ENCODE measurements at regions not wholly inside any gene's neighbourhood (a gene's known extent, or its start where the extent isn't known, plus 50 kb on each side); places are given as distances from the start of the nearest gene placed in this dataset.

DNA sequence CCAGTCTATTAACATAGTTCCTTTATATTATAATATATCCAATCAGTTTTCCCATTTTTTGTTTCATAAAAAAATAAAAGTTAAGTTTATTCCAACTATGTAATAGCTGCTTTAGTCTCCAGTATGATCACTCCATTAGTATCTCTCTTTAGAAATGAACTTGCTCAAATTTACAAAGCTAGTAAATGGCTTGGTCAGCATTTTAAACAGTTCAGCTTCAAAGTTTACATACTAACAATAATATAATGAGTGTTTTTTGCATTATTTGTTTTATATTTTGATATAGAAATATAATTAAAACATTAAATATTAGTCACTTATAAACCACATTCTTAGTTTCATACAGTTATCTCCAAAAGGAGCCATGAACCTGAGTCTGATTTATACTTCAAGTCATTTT is 1073.8 kb downstream of the SLITRK5 start:
- TF ChIP-seq JUND (IDR thresholded peaks at IDR 0.05; ENCODE audit: borderline replicate concordance, low read depth, low read length) (no peak), JUND (tag; IDR thresholded peaks at IDR 0.05; ENCODE audit: borderline replicate concordance, low read depth, low read length) (no peak), POLR2AphosphoS5 (IDR thresholded peaks at IDR 0.05; ENCODE audit: control insufficient read depth, insufficient read depth, low read depth, low read length) (no peak), CSDE1 (IDR thresholded peaks at IDR 0.05) (no peak), POLR2A (conservative IDR thresholded peaks at IDR 0.05) (no peak), BHLHE40 (IDR thresholded peaks at IDR 0.05; ENCODE audit: low read length) (no peak), NBN (IDR thresholded peaks at IDR 0.05; ENCODE audit: low read depth) (no peak), ZNF384 (IDR thresholded peaks at IDR 0.05; ENCODE audit: low read depth, low read length) (no peak), CHCHD3 (CRISPR knock-in tag; IDR thresholded peaks at IDR 0.05) (no peak), STAT5A (IDR thresholded peaks at IDR 0.05; ENCODE audit: borderline replicate concordance, low read length) (no peak), RBBP5 (IDR thresholded peaks at IDR 0.05; ENCODE audit: borderline replicate concordance, insufficient read depth, low read length, poor library complexity, severe bottlenecking) (no peak)

All from K562 (cell line).